HEK293 (cell line): ENCODE measurements at regions not wholly inside any gene's neighbourhood (a gene's known extent, or its start where the extent isn't known, plus 50 kb on each side); places are given as distances from the start of the nearest gene placed in this dataset.

Experiments
- CTCF ChIA-PET: fragments of 350-600 bp; formaldehyde crosslinking; extraction: SDS; loops from one replicate; lab custom pipeline; 2021; ENCODE audit warnings: antibody characterized with exemption; lab: Yijun Ruan, JAX
- POLR2A ChIA-PET: fragments of 300-600 bp; formaldehyde crosslinking; extraction: SDS; loops from one replicate; lab custom pipeline; 2020; ENCODE audit warnings: antibody characterized with exemption, inconsistent platforms; lab: Yijun Ruan, JAX
- H3K27ac ChIP-seq: fragments of 200-500 bp; sonication (Bioruptor generic); 2 replicates; pipeline ENCODE4 v1.5.1; 2014; ENCODE audit warnings: low read depth, low read length, control low read depth, inconsistent platforms; ENCODE audit errors: extremely low read depth
- H3K36me3 ChIP-seq, 2 experiments: fragments of 200-500 bp in 1 of 2; sonication (Bioruptor generic) in 1 of 2; 1 replicate in 1 of 2; 2 replicates in 1 of 2; pipeline ENCODE4 v1.5.1; 2014 to 2017; ENCODE audit warnings: inconsistent platforms in 2 of 2, low read length in 2 of 2; ENCODE audit not compliant: control insufficient read depth in 2 of 2, insufficient read depth in 1 of 2
- H3K4me1 ChIP-seq: fragments of 200-500 bp; sonication (Bioruptor generic); 2 replicates; pipeline ENCODE4 v1.5.1; 2014; ENCODE audit warnings: mild to moderate bottlenecking, low read length, inconsistent platforms; ENCODE audit not compliant: control insufficient read depth, insufficient read depth
- H3K4me3 ChIP-seq: 2 replicates; pipeline ENCODE4 v1.5.1; 2011; ENCODE audit warnings: low read depth, mild to moderate bottlenecking, control low read depth, low read length, moderate library complexity
- H3K9me3 ChIP-seq: fragments of 200-500 bp; sonication (Bioruptor generic); 2 replicates; pipeline ENCODE4 v1.5.1; 2014; ENCODE audit warnings: low read depth, low read length, inconsistent platforms; ENCODE audit not compliant: control insufficient read depth, insufficient read depth
- BCL11A ChIP-seq: fragments of 450-650 bp; formaldehyde crosslinking; IDR thresholded peaks from 2 replicates; pipeline ENCODE4 v1.5.1; 2016; ENCODE audit warnings: low read depth, missing biosample characterization, missing genetic modification characterization
- BCL11B ChIP-seq: fragments of 450-650 bp; formaldehyde crosslinking; IDR thresholded peaks from 2 replicates; pipeline ENCODE4 v1.5.1; 2016; ENCODE audit warnings: low read depth, missing biosample characterization, missing genetic modification characterization
- FEZF1 ChIP-seq: fragments of 450-650 bp; formaldehyde crosslinking; IDR thresholded peaks from 2 replicates; pipeline ENCODE4 v1.5.1; 2016; ENCODE audit warnings: missing biosample characterization, missing genetic modification characterization
- HOXA7 ChIP-seq: sonication (generic); formaldehyde crosslinking; IDR thresholded peaks from 2 replicates; pipeline ENCODE4 v1.8.1; 2022; ENCODE audit warnings: missing genetic modification reagents, borderline replicate concordance
- REPIN1 ChIP-seq: fragments of 450-650 bp; formaldehyde crosslinking; IDR thresholded peaks from 2 replicates; pipeline ENCODE4 v1.5.1; 2017; ENCODE audit warnings: missing biosample characterization, missing genetic modification characterization, low read depth
- ZFP37 ChIP-seq: fragments of 450-650 bp; formaldehyde crosslinking; IDR thresholded peaks from 2 replicates; pipeline ENCODE4 v1.5.1; 2016; ENCODE audit warnings: missing biosample characterization, missing genetic modification characterization
- ZNF138 ChIP-seq: fragments of 450-650 bp; formaldehyde crosslinking; IDR thresholded peaks from 2 replicates; pipeline ENCODE4 v1.5.1; 2016; ENCODE audit warnings: missing biosample characterization, missing genetic modification characterization, borderline replicate concordance
- ZNF174 ChIP-seq: fragments of 450-650 bp; formaldehyde crosslinking; IDR thresholded peaks from 2 replicates; pipeline ENCODE4 v1.5.0; 2017; ENCODE audit warnings: missing biosample characterization, mild to moderate bottlenecking, missing genetic modification characterization
- ZNF184 ChIP-seq: fragments of 450-650 bp; IDR thresholded peaks from 2 replicates; pipeline ENCODE4 v1.5.1; 2018; ENCODE audit warnings: missing biosample characterization, mild to moderate bottlenecking, missing genetic modification characterization
- ZNF366 ChIP-seq: fragments of 450-650 bp; formaldehyde crosslinking; conservative IDR thresholded peaks from 2 replicates; pipeline ENCODE4 v1.5.1; 2016; ENCODE audit warnings: missing biosample characterization, missing genetic modification characterization
- ZNF394 ChIP-seq: fragments of 450-650 bp; formaldehyde crosslinking; IDR thresholded peaks from 2 replicates; pipeline ENCODE4 v1.5.1; 2016; ENCODE audit warnings: missing biosample characterization, missing genetic modification characterization, mild to moderate bottlenecking, moderate library complexity, borderline replicate concordance
- ZNF433 ChIP-seq: fragments of 450-650 bp; formaldehyde crosslinking; IDR thresholded peaks from 2 replicates; pipeline ENCODE4 v1.5.1; 2016; ENCODE audit warnings: missing biosample characterization, missing genetic modification characterization, low read depth
- ZNF510 ChIP-seq: fragments of 450-650 bp; formaldehyde crosslinking; IDR thresholded peaks from 2 replicates; pipeline ENCODE4 v1.5.1; 2018; ENCODE audit warnings: mild to moderate bottlenecking, missing genetic modification characterization, missing biosample characterization; ENCODE audit not compliant: insufficient replicate concordance
- ZNF549 ChIP-seq: fragments of 450-650 bp; IDR thresholded peaks from 2 replicates; pipeline ENCODE4 v1.5.1; 2018; ENCODE audit warnings: missing biosample characterization, missing genetic modification characterization, mild to moderate bottlenecking, inconsistent platforms, moderate library complexity
- ZNF629 ChIP-seq: fragments of 450-650 bp; formaldehyde crosslinking; IDR thresholded peaks from 2 replicates; pipeline ENCODE4 v1.5.1; 2017; ENCODE audit warnings: missing biosample characterization, missing genetic modification characterization
- ZNF677 ChIP-seq: fragments of 450-650 bp; IDR thresholded peaks from 2 replicates; pipeline ENCODE4 v1.5.0; 2018; ENCODE audit warnings: missing biosample characterization, mild to moderate bottlenecking, missing genetic modification characterization, moderate library complexity
- ZNF768 ChIP-seq: fragments of 450-650 bp; formaldehyde crosslinking; IDR thresholded peaks from 2 replicates; pipeline ENCODE4 v1.5.1; 2018; ENCODE audit warnings: missing biosample characterization, mild to moderate bottlenecking, missing genetic modification characterization
- ZNF776 ChIP-seq: fragments of 450-650 bp; formaldehyde crosslinking; IDR thresholded peaks from 2 replicates; pipeline ENCODE4 v1.5.0; 2017; ENCODE audit warnings: missing biosample characterization, missing genetic modification characterization, borderline replicate concordance
- TF ChIP-seq, protein P1 (sequence below): fragments of 450-650 bp; formaldehyde crosslinking; IDR thresholded peaks from 2 replicates; pipeline ENCODE4 v1.5.1; 2016; ENCODE audit warnings: missing biosample characterization, missing genetic modification characterization
- TF ChIP-seq, protein P2 (sequence below): IDR thresholded peaks from 2 replicates; pipeline ENCODE4 v1.6.1; 2011; ENCODE audit warnings: mild to moderate bottlenecking, low read depth, low read length, borderline replicate concordance
- TF ChIP-seq, protein P3 (sequence below): fragments of 450-650 bp; formaldehyde crosslinking; IDR thresholded peaks from 2 replicates; pipeline ENCODE4; 2016; ENCODE audit warnings: missing biosample characterization, missing genetic modification characterization
- TF ChIP-seq, protein P4 (sequence below): fragments of 450-650 bp; formaldehyde crosslinking; IDR thresholded peaks from 2 replicates; pipeline ENCODE4 v1.5.1; 2016; ENCODE audit warnings: missing biosample characterization, missing genetic modification characterization

- TF ChIP-seq ZNF677 (tag by site-specific recombination) (no peak), ZNF138 (tag by site-specific recombination) (no peak), ZNF394 (no peak)
- TF ChIP-seq, protein P1, sequence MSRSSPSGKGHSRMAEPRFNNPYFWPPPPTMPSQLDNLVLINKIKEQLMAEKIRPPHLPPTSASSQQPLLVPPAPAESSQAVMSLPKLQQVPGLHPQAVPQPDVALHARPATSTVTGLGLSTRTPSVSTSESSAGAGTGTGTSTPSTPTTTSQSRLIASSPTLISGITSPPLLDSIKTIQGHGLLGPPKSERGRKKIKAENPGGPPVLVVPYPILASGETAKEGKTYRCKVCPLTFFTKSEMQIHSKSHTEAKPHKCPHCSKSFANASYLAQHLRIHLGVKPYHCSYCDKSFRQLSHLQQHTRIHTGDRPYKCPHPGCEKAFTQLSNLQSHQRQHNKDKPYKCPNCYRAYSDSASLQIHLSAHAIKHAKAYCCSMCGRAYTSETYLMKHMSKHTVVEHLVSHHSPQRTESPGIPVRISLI (tag by site-specific recombination): no peak
Measured at GRCh38 chr1:30172757-30173156, 550.6 kb downstream of the MATN1 start (continued).

DNA sequence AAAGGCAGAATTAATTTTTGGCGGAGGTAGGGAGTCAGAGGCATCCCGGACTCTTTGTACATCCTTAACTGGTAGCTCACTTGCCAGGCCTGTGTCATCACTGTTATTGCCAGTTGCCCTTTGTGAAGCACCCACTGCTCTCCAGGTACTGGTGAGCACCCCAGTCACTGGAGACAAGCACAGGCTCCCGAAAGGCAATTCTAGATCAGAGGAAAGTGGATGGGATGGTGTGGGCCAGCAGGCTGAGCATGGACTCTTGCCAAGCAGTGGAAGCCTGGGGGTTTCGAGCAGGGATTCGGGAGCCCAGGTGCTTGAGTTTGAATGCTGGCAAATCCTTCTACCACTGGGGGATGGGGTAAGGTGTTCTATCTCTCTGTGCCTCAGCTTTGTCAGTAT lies 551.1 kb downstream of the MATN1 start:
- CTCF ChIA-PET: no interaction called here
- Histone ChIP-seq H3K9me3 (no peaks in the 10 kb centered on the region), H3K27ac (no peak overlapping the region), H3K4me3 (no peak overlapping the region), H3K4me1 (no peaks in the 10 kb centered on the region), H3K36me3 (no peaks in the 10 kb centered on the region)
- POLR2A ChIA-PET: no interaction called here
- TF ChIP-seq, protein P2, sequence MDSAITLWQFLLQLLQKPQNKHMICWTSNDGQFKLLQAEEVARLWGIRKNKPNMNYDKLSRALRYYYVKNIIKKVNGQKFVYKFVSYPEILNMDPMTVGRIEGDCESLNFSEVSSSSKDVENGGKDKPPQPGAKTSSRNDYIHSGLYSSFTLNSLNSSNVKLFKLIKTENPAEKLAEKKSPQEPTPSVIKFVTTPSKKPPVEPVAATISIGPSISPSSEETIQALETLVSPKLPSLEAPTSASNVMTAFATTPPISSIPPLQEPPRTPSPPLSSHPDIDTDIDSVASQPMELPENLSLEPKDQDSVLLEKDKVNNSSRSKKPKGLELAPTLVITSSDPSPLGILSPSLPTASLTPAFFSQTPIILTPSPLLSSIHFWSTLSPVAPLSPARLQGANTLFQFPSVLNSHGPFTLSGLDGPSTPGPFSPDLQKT: no peak
- TF ChIP-seq ZNF433 (tag by site-specific recombination): no peak
- TF ChIP-seq HOXA7 (CRISPR knock-in tag): no peak
- no peak for TF ChIP-seq ZNF629

- ChIA-PET POLR2A (no interaction called here), CTCF (interaction anchor here (0.7 kb wide), 1 partner anchor 350 kb away, joined by 3 read pairs; no protein-coding TSS in a partner anchor)
- no peaks in the 10 kb centered on the region for H3K4me1 ChIP-seq
- no peaks in the 10 kb centered on the region for H3K9me3 ChIP-seq
- no peak overlapping the region for H3K27ac ChIP-seq
- TF ChIP-seq REPIN1 (tag by site-specific recombination): no peak
- no peak for TF ChIP-seq BCL11B (tag by site-specific recombination)
- no peak for TF ChIP-seq ZNF776
- no peak for TF ChIP-seq ZNF510 (tag by site-specific recombination)
- TF ChIP-seq ZFP37 (tag by site-specific recombination): no peak
- no peak for TF ChIP-seq ZNF184 (tag by site-specific recombination)
- TF ChIP-seq, protein P3, sequence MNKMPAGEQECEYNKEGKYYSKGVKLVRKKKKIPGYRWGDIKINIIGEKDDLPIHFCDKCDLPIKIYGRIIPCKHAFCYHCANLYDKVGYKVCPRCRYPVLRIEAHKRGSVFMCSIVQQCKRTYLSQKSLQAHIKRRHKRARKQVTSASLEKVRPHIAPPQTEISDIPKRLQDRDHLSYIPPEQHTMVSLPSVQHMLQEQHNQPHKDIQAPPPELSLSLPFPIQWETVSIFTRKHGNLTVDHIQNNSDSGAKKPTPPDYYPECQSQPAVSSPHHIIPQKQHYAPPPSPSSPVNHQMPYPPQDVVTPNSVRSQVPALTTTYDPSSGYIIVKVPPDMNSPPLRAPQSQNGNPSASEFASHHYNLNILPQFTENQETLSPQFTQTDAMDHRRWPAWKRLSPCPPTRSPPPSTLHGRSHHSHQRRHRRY (tag by site-specific recombination): no peak
- TF ChIP-seq FEZF1 (tag by site-specific recombination): no peak
- no peak for TF ChIP-seq ZNF768 (tag by site-specific recombination)
- TF ChIP-seq, protein P4, sequence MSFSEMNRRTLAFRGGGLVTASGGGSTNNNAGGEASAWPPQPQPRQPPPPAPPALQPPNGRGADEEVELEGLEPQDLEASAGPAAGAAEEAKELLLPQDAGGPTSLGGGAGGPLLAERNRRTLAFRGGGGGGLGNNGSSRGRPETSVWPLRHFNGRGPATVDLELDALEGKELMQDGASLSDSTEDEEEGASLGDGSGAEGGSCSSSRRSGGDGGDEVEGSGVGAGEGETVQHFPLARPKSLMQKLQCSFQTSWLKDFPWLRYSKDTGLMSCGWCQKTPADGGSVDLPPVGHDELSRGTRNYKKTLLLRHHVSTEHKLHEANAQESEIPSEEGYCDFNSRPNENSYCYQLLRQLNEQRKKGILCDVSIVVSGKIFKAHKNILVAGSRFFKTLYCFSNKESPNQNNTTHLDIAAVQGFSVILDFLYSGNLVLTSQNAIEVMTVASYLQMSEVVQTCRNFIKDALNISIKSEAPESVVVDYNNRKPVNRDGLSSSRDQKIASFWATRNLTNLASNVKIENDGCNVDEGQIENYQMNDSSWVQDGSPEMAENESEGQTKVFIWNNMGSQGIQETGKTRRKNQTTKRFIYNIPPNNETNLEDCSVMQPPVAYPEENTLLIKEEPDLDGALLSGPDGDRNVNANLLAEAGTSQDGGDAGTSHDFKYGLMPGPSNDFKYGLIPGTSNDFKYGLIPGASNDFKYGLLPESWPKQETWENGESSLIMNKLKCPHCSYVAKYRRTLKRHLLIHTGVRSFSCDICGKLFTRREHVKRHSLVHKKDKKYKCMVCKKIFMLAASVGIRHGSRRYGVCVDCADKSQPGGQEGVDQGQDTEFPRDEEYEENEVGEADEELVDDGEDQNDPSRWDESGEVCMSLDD (tag by site-specific recombination): no peak
- no peak for TF ChIP-seq BCL11A (tag by site-specific recombination)
- TF ChIP-seq ZNF174 (tag by site-specific recombination): no peak
- TF ChIP-seq ZNF549 (tag by site-specific recombination): no peak
- no peak for TF ChIP-seq ZNF366 (tag by site-specific recombination)
- no peaks in the 10 kb centered on the region for H3K36me3 ChIP-seq
- H3K4me3 ChIP-seq: no peak overlapping the region
Measured at GRCh38 chr1:30171537-30172298, 551.7 kb downstream of the MATN1 start.
